ENCODE measurements at regions not wholly inside any gene's neighbourhood (a gene's known extent, or its start where the extent isn't known, plus 50 kb on each side); places are given as distances from the start of the nearest gene placed in this dataset.

GRCh38 chr10:33401300-33401699, 66.8 kb upstream of the NRP1 start:
- TF ChIP-seq POLR2A (IDR thresholded peaks at IDR 0.05; ENCODE audit: low read depth, low read length) (no peak), SPI1 (IDR thresholded peaks at IDR 0.05; ENCODE audit: low read depth, low read length) (no peak), POLR2AphosphoS5 (IDR thresholded peaks at IDR 0.05; ENCODE audit: low read depth, low read length) (no peak), POU2F2 (IDR thresholded peaks at IDR 0.05; ENCODE audit: low read depth, low read length) (no peak)

Measured in GM12891 (cell line).